SJCRH30 (cell line): ENCODE measurements at regions not wholly inside any gene's neighbourhood (a gene's known extent, or its start where the extent isn't known, plus 50 kb on each side); places are given as distances from the start of the nearest gene placed in this dataset.
A peak's percentile ranks its signal among the peaks of the same experiment; 100 is the strongest.
"Not testable (repeated sequence)": the region's sequence is repeated elsewhere in the genome, so short reads cannot be mapped to it uniquely, and the experiment has no call there.

ENCODE experiments used
- DNase-seq, 2 experiments: peaks; one replicate each; pipeline ENCODE4 v3.0.0-alpha.2; 2015 to 2020
- H3K27ac ChIP-seq: fragments of 250-450 bp; sonication (Bioruptor Pico); 2 replicates; pipeline ENCODE4 v1.5.1; 2020; ENCODE audit warnings: mild to moderate bottlenecking, moderate library complexity
- H3K27me3 ChIP-seq: fragments of 250-450 bp; sonication (Bioruptor Pico); 2 replicates; pipeline ENCODE4 v1.5.1; 2020; ENCODE audit warnings: mild to moderate bottlenecking, moderate library complexity
- H3K36me3 ChIP-seq: fragments of 250-450 bp; sonication (Bioruptor Pico); 2 replicates; pipeline ENCODE4 v1.5.1; 2020; ENCODE audit warnings: mild to moderate bottlenecking, moderate library complexity
- H3K4me1 ChIP-seq: fragments of 250-450 bp; sonication (Bioruptor Pico); 2 replicates; pipeline ENCODE4 v1.5.1; 2020; ENCODE audit warnings: mild to moderate bottlenecking, moderate library complexity
- H3K4me3 ChIP-seq: fragments of 250-450 bp; sonication (Bioruptor Pico); 2 replicates; pipeline ENCODE4 v1.5.1; 2020; ENCODE audit warnings: mild to moderate bottlenecking, moderate library complexity
- H3K9me3 ChIP-seq: fragments of 250-450 bp; sonication (Bioruptor Pico); replicated peaks from 2 replicates; pipeline ENCODE4 v1.5.1; 2020; ENCODE audit warnings: mild to moderate bottlenecking, moderate library complexity

- DNase-seq = no peak
- no peak overlapping the region for H3K27ac ChIP-seq
- H3K4me1 ChIP-seq = no peaks in the 10 kb centered on the region
- H3K36me3 ChIP-seq = no peaks in the 10 kb centered on the region
- no peak overlapping the region for H3K4me3 ChIP-seq
- no peaks in the 10 kb centered on the region for H3K27me3 ChIP-seq
- no peaks in the 10 kb centered on the region for H3K9me3 ChIP-seq
Observed at GRCh38 chr10:2906974-2907373, 160.4 kb upstream of the PFKP start.

GRCh38 chr10:2905851-2906250 is 161.5 kb upstream of the PFKP start:
- DNase-seq = no peak
- H3K4me3 ChIP-seq = no peak overlapping the region
- no peaks in the 10 kb centered on the region for H3K27me3 ChIP-seq
- H3K27ac ChIP-seq = no peak overlapping the region
- no peaks in the 10 kb centered on the region for H3K9me3 ChIP-seq
- H3K4me1 ChIP-seq = no peaks in the 10 kb centered on the region
- H3K36me3 ChIP-seq = no peaks in the 10 kb centered on the region

GRCh38 chr10:2900530-2900929 is 166.8 kb upstream of the PFKP start:
- DNase-seq = no peak
- no peak overlapping the region for H3K27ac ChIP-seq
- no peaks in the 10 kb centered on the region for H3K9me3 ChIP-seq
- no peak overlapping the region for H3K4me3 ChIP-seq
- no peaks in the 10 kb centered on the region for H3K27me3 ChIP-seq
- no peaks in the 10 kb centered on the region for H3K4me1 ChIP-seq
- H3K36me3 ChIP-seq = no peaks in the 10 kb centered on the region

GRCh38 chr10:2899246-2899951 is 167.9 kb upstream of the PFKP start:
- DNase-seq = no peak
- no peaks in the 10 kb centered on the region for H3K27me3 ChIP-seq

GRCh38 chr10:2898509-2898860 is 168.9 kb upstream of the PFKP start:
- H3K9me3 ChIP-seq = no peaks in the 10 kb centered on the region
- no peak for DNase-seq
- no peak overlapping the region for H3K27ac ChIP-seq
- H3K4me1 ChIP-seq = no peaks in the 10 kb centered on the region
- no peak overlapping the region for H3K4me3 ChIP-seq
- no peaks in the 10 kb centered on the region for H3K27me3 ChIP-seq
- H3K36me3 ChIP-seq = no peaks in the 10 kb centered on the region

More at GRCh38 chr10:2899246-2899951, 167.9 kb upstream of the PFKP start:
- Histone ChIP-seq H3K36me3 (no peaks in the 10 kb centered on the region), H3K4me3 (no peak overlapping the region), H3K9me3 (no peaks in the 10 kb centered on the region), H3K4me1 (no peaks in the 10 kb centered on the region), H3K27ac (no peak overlapping the region)

GRCh38 chr10:2897619-2898508 is 169.5 kb upstream of the PFKP start:
- H3K27ac ChIP-seq = no peak overlapping the region
- H3K27me3 ChIP-seq = no peaks in the 10 kb centered on the region
- H3K9me3 ChIP-seq = no peaks in the 10 kb centered on the region
- no peaks in the 10 kb centered on the region for H3K36me3 ChIP-seq
- no peaks in the 10 kb centered on the region for H3K4me1 ChIP-seq
- H3K4me3 ChIP-seq = no peak overlapping the region
- no peak for DNase-seq

GRCh38 chr10:2896334-2896733 is 171.0 kb upstream of the PFKP start:
- not testable (repeated sequence) for DNase-seq, H3K4me3 ChIP-seq, H3K27ac ChIP-seq, H3K4me1 ChIP-seq, H3K27me3 ChIP-seq, H3K9me3 ChIP-seq, H3K36me3 ChIP-seq

- DNase-seq = no peak
- Histone ChIP-seq H3K9me3 (no peaks in the 10 kb centered on the region), H3K36me3 (no peaks in the 10 kb centered on the region), H3K27ac (no peak overlapping the region), H3K27me3 (no peaks in the 10 kb centered on the region), H3K4me3 (no peak overlapping the region), H3K4me1 (no peaks in the 10 kb centered on the region)
Observed at GRCh38 chr10:2895594-2896196, 171.7 kb upstream of the PFKP start.

GRCh38 chr10:2893991-2894390 is 173.4 kb upstream of the PFKP start:
- no peaks in the 10 kb centered on the region for H3K4me1 ChIP-seq
- H3K4me3 ChIP-seq = no peak overlapping the region
- no peak overlapping the region for H3K27ac ChIP-seq
- H3K27me3 ChIP-seq = no peaks in the 10 kb centered on the region
- H3K36me3 ChIP-seq = no peaks in the 10 kb centered on the region
- no peak for DNase-seq
- H3K9me3 ChIP-seq = no peaks in the 10 kb centered on the region

GRCh38 chr10:2893158-2893845 is 174.0 kb upstream of the PFKP start:
- Histone ChIP-seq H3K36me3 (no peaks in the 10 kb centered on the region), H3K4me3 (no peak overlapping the region), H3K27me3 (no peaks in the 10 kb centered on the region), H3K9me3 (no peaks in the 10 kb centered on the region), H3K27ac (no peak overlapping the region), H3K4me1 (no peaks in the 10 kb centered on the region)
- no peak for DNase-seq

- no peaks in the 10 kb centered on the region for H3K4me1 ChIP-seq
- DNase-seq = no peak
- H3K27ac ChIP-seq = no peak overlapping the region
- no peaks in the 10 kb centered on the region for H3K9me3 ChIP-seq
- H3K36me3 ChIP-seq = no peaks in the 10 kb centered on the region
- H3K27me3 ChIP-seq = no peaks in the 10 kb centered on the region
- H3K4me3 ChIP-seq = no peak overlapping the region
Observed at GRCh38 chr10:2891770-2892124, 175.6 kb upstream of the PFKP start.

- Histone ChIP-seq H3K4me3 (no peak overlapping the region), H3K27me3 (no peaks in the 10 kb centered on the region), H3K27ac (no peak overlapping the region), H3K4me1 (no peaks in the 10 kb centered on the region), H3K36me3 (no peaks in the 10 kb centered on the region), H3K9me3 (no peaks in the 10 kb centered on the region)
- peak in 1 of 2 experiments; percentile 3 for DNase-seq
Observed at GRCh38 chr10:2891073-2891769, 176.1 kb upstream of the PFKP start.

GRCh38 chr10:2890093-2890492 is 177.3 kb upstream of the PFKP start:
- no peak overlapping the region for H3K4me3 ChIP-seq
- no peak overlapping the region for H3K27ac ChIP-seq
- H3K27me3 ChIP-seq = no peaks in the 10 kb centered on the region
- no peaks in the 10 kb centered on the region for H3K4me1 ChIP-seq
- no peak for DNase-seq
- H3K9me3 ChIP-seq = no peaks in the 10 kb centered on the region
- H3K36me3 ChIP-seq = no peaks in the 10 kb centered on the region

- Histone ChIP-seq H3K4me1 (no peaks in the 10 kb centered on the region), H3K27ac (no peak overlapping the region), H3K27me3 (no peaks in the 10 kb centered on the region), H3K9me3 (no peaks in the 10 kb centered on the region), H3K36me3 (no peaks in the 10 kb centered on the region), H3K4me3 (no peak overlapping the region)
- DNase-seq = no peak
Observed at GRCh38 chr10:2888403-2889004, 178.8 kb upstream of the PFKP start.
